H9 (cell line): ENCODE measurements at regions not wholly inside any gene's neighbourhood (a gene's known extent, or its start where the extent isn't known, plus 50 kb on each side); places are given as distances from the start of the nearest gene placed in this dataset.

ENCODE experiments used
- DNase-seq: peaks from one replicate; pipeline ENCODE4 v3.0.0-alpha.2; 2017
- H2AFZ ChIP-seq: one replicate; pipeline ENCODE4 v1.6.1; 2013; ENCODE audit warnings: mild to moderate bottlenecking, low read length, control low read depth, moderate library complexity
- H2AK5ac ChIP-seq: 2 replicates; pipeline ENCODE4 v1.6.1; 2013; ENCODE audit warnings: low read length, control low read depth, mixed read lengths; ENCODE audit not compliant: insufficient read length
- H2BK120ac ChIP-seq: one replicate; pipeline ENCODE4 v1.6.1; 2013; ENCODE audit warnings: low read depth, mild to moderate bottlenecking, low read length, control low read depth, inconsistent platforms; ENCODE audit not compliant: poor library complexity, severe bottlenecking
- H2BK12ac ChIP-seq: 2 replicates; pipeline ENCODE4 v1.6.1; 2013; ENCODE audit warnings: low read length, control low read depth, mixed read lengths, low read depth; ENCODE audit not compliant: insufficient read length
- H2BK15ac ChIP-seq: 2 replicates; pipeline ENCODE4 v1.6.1; 2013; ENCODE audit warnings: low read depth, low read length, control low read depth
- H2BK20ac ChIP-seq: one replicate; pipeline ENCODE4 v1.6.1; 2013; ENCODE audit warnings: low read depth, mild to moderate bottlenecking, low read length, control low read depth, inconsistent platforms; ENCODE audit not compliant: poor library complexity, severe bottlenecking
- H2BK5ac ChIP-seq: 2 replicates; pipeline ENCODE4 v1.6.1; 2013; ENCODE audit warnings: low read length, control low read depth, mixed read lengths; ENCODE audit not compliant: insufficient read length
- H3K14ac ChIP-seq: 2 replicates; pipeline ENCODE4 v1.6.1; 2013; ENCODE audit warnings: low read length, control low read depth; ENCODE audit not compliant: insufficient read depth
- H3K18ac ChIP-seq: 2 replicates; pipeline ENCODE4 v1.6.1; 2013; ENCODE audit warnings: low read depth, mild to moderate bottlenecking, mixed read lengths, low read length, control low read depth; ENCODE audit not compliant: insufficient read length
- H3K23ac ChIP-seq: 2 replicates; pipeline ENCODE4 v1.6.1; 2013; ENCODE audit warnings: low read length, control low read depth, mixed read lengths, low read depth; ENCODE audit not compliant: insufficient read length
- H3K23me2 ChIP-seq: 2 replicates; pipeline ENCODE4 v1.6.1; 2013; ENCODE audit warnings: low read depth, mild to moderate bottlenecking, mixed read lengths, low read length, control low read depth; ENCODE audit not compliant: insufficient read length, poor library complexity, severe bottlenecking
- H3K27ac ChIP-seq: 2 replicates; pipeline ENCODE4 v1.5.1; 2013; ENCODE audit warnings: low read length, control low read depth, mixed read lengths, low read depth; ENCODE audit not compliant: insufficient read length
- H3K27me3 ChIP-seq: 2 replicates; pipeline ENCODE4 v1.6.1; 2013; ENCODE audit warnings: low read length, control low read depth, inconsistent platforms; ENCODE audit not compliant: insufficient read depth
- H3K4ac ChIP-seq: 2 replicates; pipeline ENCODE4 v1.6.1; 2013; ENCODE audit warnings: low read depth, mild to moderate bottlenecking, control low read depth, inconsistent platforms, low read length, moderate library complexity
- H3K4me1 ChIP-seq: 2 replicates; pipeline ENCODE4 v1.6.1; 2013; ENCODE audit warnings: low read length, control low read depth, inconsistent platforms; ENCODE audit not compliant: insufficient read depth
- H3K4me2 ChIP-seq: 2 replicates; pipeline ENCODE4 v1.6.1; 2013; ENCODE audit warnings: low read length, control low read depth, mixed read lengths; ENCODE audit not compliant: insufficient read length, insufficient read depth
- H3K56ac ChIP-seq: 2 replicates; pipeline ENCODE4 v1.6.1; 2013; ENCODE audit warnings: low read depth, mild to moderate bottlenecking, mixed read lengths, low read length, control low read depth; ENCODE audit not compliant: insufficient read length
- H3K79me1 ChIP-seq: 2 replicates; pipeline ENCODE4 v1.6.1; 2013; ENCODE audit warnings: low read depth, mild to moderate bottlenecking, moderate library complexity, low read length, control low read depth, inconsistent platforms; ENCODE audit not compliant: insufficient read depth, poor library complexity, severe bottlenecking
- H3K79me2 ChIP-seq: 2 replicates; pipeline ENCODE4 v1.6.1; 2013; ENCODE audit warnings: low read length, control low read depth, inconsistent platforms; ENCODE audit not compliant: insufficient read depth
- H3K9ac ChIP-seq: 2 replicates; pipeline ENCODE4 v1.6.1; 2013; ENCODE audit warnings: low read length, control low read depth, mixed read lengths; ENCODE audit not compliant: insufficient read length; ENCODE audit errors: extremely low read depth
- H3K9me3 ChIP-seq: one replicate; pipeline ENCODE4 v1.6.1; 2013; ENCODE audit warnings: low read depth, low read length, inconsistent platforms; ENCODE audit not compliant: control insufficient read depth
- H3T11ph ChIP-seq: one replicate; pipeline ENCODE4 v1.6.1; 2013; ENCODE audit warnings: mild to moderate bottlenecking, low read length, control low read depth, inconsistent platforms
- H4K20me1 ChIP-seq: one replicate; pipeline ENCODE4 v1.6.1; 2013; ENCODE audit not compliant: control insufficient read depth, insufficient read length, insufficient read depth
- H4K5ac ChIP-seq: 2 replicates; pipeline ENCODE4 v1.6.1; 2013; ENCODE audit warnings: low read depth, mild to moderate bottlenecking, mixed read lengths, low read length, control low read depth; ENCODE audit not compliant: insufficient read length
- H4K8ac ChIP-seq: replicated peaks from 2 replicates; pipeline ENCODE4 v1.6.1; 2013; ENCODE audit warnings: low read length, control low read depth, mixed read lengths, low read depth; ENCODE audit not compliant: insufficient read length
- H4K91ac ChIP-seq: 2 replicates; pipeline ENCODE4 v1.6.1; 2013; ENCODE audit warnings: low read depth, mild to moderate bottlenecking, moderate library complexity, mixed read lengths, low read length, control low read depth; ENCODE audit not compliant: insufficient read length
- H3K27ac Mint-ChIP-seq, 3 experiments: 2 replicates in 2 of 3; 3 replicates in 1 of 3; pipeline ENCODE4 v1.8.0; 2020 to 2021; ENCODE audit warnings: mixed read lengths in 3 of 3, mild to moderate bottlenecking in 1 of 3, moderate library complexity in 1 of 3
- H3K27me3 Mint-ChIP-seq: 2 replicates; pipeline ENCODE4 v1.8.0; 2021; ENCODE audit warnings: low read depth, mild to moderate bottlenecking, moderate library complexity, mixed read lengths
- H3K36me3 Mint-ChIP-seq, 3 experiments: 2 replicates in 2 of 3; 3 replicates in 1 of 3; pipeline ENCODE4 v1.8.0; 2020 to 2021; ENCODE audit warnings: low read depth in 3 of 3, mixed read lengths in 3 of 3; ENCODE audit not compliant: insufficient read depth in 1 of 3
- H3K4me1 Mint-ChIP-seq, 2 experiments: 2 replicates each; pipeline ENCODE4 v1.8.0; 2020; ENCODE audit warnings: mixed read lengths in 2 of 2
- H3K4me3 Mint-ChIP-seq, 2 experiments: 2 replicates in 1 of 2; 3 replicates in 1 of 2; pipeline ENCODE4 v1.8.0; 2020 to 2021; ENCODE audit warnings: mild to moderate bottlenecking in 2 of 2, mixed read lengths in 2 of 2, moderate library complexity in 1 of 2
- H3K9me3 Mint-ChIP-seq, 2 experiments: 2 replicates in 1 of 2; 3 replicates in 1 of 2; pipeline ENCODE4 v1.8.0; 2020; ENCODE audit warnings: mild to moderate bottlenecking in 2 of 2, mixed read lengths in 2 of 2, moderate library complexity in 1 of 2
- CTCF ChIP-seq: fragments of 200-600 bp; sonication (generic); conservative IDR thresholded peaks from 3 replicates; pipeline ENCODE4 v1.8.0; 2021; ENCODE audit warnings: antibody characterized with exemption, mild to moderate bottlenecking
- WGBS: extraction: QIAGEN DNeasy Blood & Tissue Kit; methylation state at CpG from one replicate; pipeline ENCODE4 v1.1.7; 2013; ENCODE audit warnings: missing lambda C conversion rate, low lambda C conversion rate, mixed read lengths; ENCODE audit not compliant: insufficient read length; ENCODE audit errors: extremely low coverage; 5-methylcytosine and 5-hydroxymethylcytosine counted together

DNA sequence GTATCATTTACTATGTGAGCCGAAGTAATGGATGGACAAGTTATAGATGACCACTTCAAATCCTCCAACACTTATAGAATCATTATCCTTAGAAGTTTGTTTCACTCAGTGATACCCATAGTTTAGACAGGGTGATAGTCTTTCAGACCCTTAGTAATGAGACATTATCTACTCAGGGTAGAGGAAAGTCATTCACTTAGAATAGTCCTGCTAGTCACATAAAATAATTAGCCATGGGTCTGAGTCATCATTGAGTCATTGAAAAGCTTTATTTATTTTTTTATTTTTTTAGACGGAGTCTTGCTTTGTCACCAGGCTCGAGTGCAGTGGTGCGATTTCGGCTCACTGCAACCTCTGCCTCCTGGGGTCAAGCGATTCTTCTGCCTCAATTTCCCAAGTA, 321.7 kb upstream of the FSTL5 start:
- Mint-ChIP-seq H3K4me1 (no peaks in the 10 kb centered on the region), H3K4me3 (no peak overlapping the region), H3K27me3 (no peaks in the 10 kb centered on the region), H3K27ac (no peak overlapping the region), H3K9me3 (peaks cover 9 to 10% of the 10 kb centered on the region in 2 experiments), H3K36me3 (peaks cover 0 to 10% (median 6%) of the 10 kb centered on the region in 3 experiments; a peak in 3 of 7 replicates)
- Histone ChIP-seq H4K91ac (no peak overlapping the region), H4K8ac (no peak overlapping the region), H3K4me1 (no peaks in the 10 kb centered on the region), H2BK20ac (no peak overlapping the region), H3K18ac (no peak overlapping the region), H2AFZ (no peak overlapping the region), H3K23ac (no peak overlapping the region), H3K27me3 (no peaks in the 10 kb centered on the region), H2BK5ac (no peak overlapping the region), H3K23me2 (no peaks in the 10 kb centered on the region), H3K56ac (no peak overlapping the region), H3K79me2 (no peaks in the 10 kb centered on the region), H2BK120ac (no peak overlapping the region), H3K14ac (no peak overlapping the region), H2AK5ac (no peak overlapping the region), H3K9ac (no peak overlapping the region), H4K5ac (no peak overlapping the region), H3T11ph (no peak overlapping the region), H3K4me2 (no peak overlapping the region), H3K9me3 (no peaks in the 10 kb centered on the region), H2BK15ac (no peak overlapping the region), H3K27ac (no peak overlapping the region), H2BK12ac (no peak overlapping the region), H3K79me1 (no peaks in the 10 kb centered on the region), H4K20me1 (no peaks in the 10 kb centered on the region), H3K4ac (no peak overlapping the region)
- WGBS = no CpG with 5 or more reads among the region's 6 CpGs
- no peak for DNase-seq
- no peak for TF ChIP-seq CTCF
